NCI-H1930 (cell line): ENCODE measurements at regions not wholly inside any gene's neighbourhood (a gene's known extent, or its start where the extent isn't known, plus 50 kb on each side); places are given as distances from the start of the nearest gene placed in this dataset.
"Not testable (repeated sequence)": the region's sequence is repeated elsewhere in the genome, so short reads cannot be mapped to it uniquely, and the experiment has no call there.

Experiments used
- DNase-seq, 2 experiments: peaks; one replicate each; lab custom pipeline; 2025; lab: John Stamatoyannopoulos, UW

DNA sequence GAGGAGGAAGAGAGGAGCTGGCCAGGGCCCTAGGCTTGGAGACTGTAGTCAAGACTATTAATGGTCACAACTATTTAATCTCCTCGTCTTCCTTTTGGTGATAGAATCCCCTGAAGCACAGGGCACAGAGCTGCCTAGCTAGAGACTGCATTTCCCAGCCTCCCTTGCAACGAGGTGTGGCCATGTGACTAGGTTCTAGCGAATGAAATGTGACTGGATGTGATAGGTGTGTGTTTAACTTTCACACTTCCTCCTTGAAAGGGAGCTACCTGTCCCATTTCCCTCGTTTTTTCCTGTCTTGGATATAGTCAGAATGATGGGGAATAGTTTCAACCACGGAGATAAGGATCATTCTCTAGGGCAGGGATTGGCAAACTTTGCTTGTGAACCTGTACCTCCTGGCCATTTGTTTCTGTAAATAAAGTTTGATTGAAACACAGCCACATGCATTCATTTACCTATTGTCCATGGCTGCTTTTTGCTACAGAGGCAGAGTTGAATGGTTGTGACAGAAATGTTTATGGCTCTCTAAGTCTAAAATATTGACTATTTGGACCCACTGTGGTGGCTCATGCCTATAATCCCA lies 313.5 kb downstream of the MIAT start:
- no peak for DNase-seq

DNA sequence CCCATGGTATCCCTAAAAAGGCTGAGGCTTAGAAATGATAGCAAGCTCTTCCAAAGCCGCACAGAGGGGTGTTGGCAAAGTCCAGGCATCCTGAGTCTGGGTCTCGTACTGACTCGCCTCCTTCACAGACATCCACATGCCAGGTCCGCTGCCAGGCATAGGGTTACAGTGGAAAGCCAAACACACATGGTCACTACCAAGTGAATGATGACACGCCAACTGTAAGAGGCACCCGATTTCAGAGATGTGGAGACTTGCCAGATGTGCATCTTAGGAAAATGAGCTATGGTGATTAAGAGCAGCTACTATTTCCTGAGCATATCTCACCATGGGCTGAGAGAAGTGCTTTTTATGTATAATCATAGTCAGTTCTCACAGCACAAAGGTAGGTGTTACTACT lies 314.9 kb downstream of the MIAT start:
- no peak for DNase-seq

DNA sequence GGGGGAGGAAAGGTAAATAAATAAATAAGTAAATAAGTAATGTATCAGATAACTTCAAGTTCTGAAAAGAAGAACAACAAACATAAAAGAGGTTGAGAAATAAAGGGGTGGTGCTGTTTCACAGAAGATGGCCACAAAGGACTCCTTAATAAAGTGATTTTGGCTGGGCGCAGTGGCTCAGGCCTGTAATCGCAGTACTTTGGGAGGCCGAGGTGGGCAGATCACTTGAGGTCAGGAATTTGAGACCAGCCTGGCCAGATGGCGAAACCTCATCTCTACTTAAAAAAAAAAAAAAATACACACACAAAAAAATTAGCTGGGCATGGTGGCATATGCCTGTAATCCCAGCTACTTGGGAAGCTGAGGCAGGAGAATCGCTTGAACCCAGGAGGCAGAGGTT lies 315.5 kb downstream of the MIAT start:
- DNase-seq, result not testable (repeated sequence)

GRCh38 chr22:26974034-26974433 lies 316.6 kb downstream of the MIAT start:
- no peak for DNase-seq

- no peak for DNase-seq
Measured at GRCh38 chr22:26974914-26975803, 317.8 kb downstream of the MIAT start.

DNA sequence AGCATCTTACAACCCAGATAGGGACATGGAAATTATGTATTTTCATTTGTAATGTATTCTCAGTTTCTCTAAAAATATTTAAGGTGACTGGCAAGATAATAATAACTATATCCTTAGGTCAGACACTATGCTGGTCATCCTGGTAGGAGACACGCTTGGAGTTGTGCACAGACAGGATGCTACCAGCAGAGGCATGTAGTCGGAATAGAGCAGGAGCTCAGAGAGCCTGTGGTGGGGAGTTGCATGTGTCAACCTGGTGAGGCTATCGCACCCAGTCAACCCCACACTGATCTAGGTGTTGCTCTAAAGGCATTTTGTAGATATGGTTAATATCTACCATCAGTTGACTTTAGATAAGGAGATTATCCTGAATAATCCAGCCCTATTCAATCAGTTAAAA lies 318.5 kb downstream of the MIAT start:
- DNase-seq, result no peak

DNA sequence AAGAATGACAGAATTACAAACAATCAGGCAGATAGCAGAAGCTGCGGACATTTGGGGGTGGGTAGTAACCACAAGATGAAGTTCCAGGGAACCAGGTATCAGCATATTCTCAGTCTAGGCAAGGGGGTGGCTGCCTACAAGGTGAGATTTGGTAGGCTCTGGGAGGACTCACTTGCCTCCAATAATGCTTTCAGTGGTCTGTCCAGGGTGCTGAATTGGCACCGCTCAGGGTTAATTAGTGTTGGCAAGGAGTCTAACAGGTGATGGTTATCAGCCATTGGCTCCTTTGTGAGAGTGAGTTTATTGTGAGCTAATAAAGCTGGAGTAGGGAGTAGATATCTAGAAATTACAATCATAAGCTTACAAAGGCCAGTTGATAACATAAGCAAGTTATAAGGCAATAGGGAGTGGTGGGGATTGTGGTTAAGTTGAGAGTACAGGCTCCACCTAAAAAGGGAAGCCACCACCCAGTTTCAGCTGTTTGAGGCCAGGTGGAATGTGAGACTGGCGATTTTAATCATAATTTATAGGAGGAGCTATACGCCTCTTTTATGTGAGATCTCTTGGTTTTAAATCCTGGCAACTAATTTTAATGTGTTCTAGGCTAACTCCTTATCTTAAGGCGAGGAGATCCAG lies 320.5 kb downstream of the MIAT start:
- DNase-seq, result no peak

DNA sequence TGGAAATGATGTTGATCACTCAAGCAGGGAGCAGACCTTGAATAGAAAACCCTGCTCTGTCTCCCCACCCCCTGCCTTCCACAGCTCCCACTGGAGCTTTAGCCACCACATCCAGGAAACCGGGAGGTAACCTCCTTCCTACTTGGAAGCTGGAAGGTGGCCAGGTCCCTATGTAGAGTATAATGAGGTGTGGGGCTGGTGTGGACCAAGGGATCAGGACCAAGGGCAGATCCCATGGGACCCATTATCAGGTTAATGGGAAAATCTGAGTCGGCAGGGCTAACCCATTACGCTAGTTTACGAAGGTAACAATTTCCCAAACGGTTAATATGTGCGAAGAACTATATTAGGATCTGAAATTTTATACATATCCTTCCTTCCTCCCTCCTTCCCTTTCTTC lies 321.9 kb downstream of the MIAT start:
- no peak for DNase-seq

- DNase-seq, result no peak
Measured at GRCh38 chr22:26981111-26981510, 323.7 kb downstream of the MIAT start.

GRCh38 chr22:26981541-26981940 lies 324.2 kb downstream of the MIAT start:
- DNase-seq, result no peak

DNA sequence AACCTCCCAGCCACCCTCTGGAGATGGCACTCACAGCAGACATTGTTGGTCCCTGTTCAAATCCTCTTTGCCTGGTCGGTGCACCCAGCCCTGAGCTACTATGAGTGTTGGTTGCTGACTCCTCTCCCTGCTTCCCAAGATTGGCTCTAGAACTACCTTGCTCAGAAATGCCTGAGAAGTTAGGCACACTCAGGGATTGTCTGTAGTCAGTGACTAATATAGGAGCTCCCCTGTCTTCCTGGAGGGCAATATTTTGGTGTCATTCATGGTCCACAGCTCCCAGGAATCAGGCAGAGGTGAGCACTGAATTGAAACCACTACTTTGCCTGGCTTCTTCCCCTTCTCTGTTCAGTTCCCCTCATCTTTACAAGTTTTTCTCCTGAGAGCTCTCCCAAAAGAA lies 325.9 kb downstream of the MIAT start:
- no peak for DNase-seq

GRCh38 chr22:26985206-26985605 lies 327.8 kb downstream of the MIAT start:
- DNase-seq, result no peak

- no peak for DNase-seq
Measured at GRCh38 chr22:26985931-26986782, 328.8 kb downstream of the MIAT start.

DNA sequence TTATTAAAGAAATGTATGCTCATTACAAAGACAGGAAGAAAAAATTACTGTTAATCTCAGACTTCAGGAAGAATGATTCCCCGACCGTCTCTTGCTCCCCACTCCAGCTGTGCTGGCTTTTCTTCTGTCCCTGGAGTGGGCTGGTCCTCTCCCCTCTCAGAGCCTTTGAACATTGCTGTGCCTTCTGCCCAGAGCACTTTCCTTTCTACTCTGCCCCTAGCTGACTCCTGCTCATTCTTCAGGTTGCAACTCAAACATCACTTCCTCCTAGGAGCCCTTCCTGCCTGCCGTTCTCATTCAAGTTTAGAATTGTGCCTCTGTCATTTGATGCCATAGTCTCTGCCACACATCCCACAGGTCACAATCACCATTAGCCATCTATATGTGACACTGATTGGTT lies 329.5 kb downstream of the MIAT start:
- no peak for DNase-seq

GRCh38 chr22:26990503-26991189 lies 333.3 kb downstream of the MIAT start:
- no peak for DNase-seq

DNA sequence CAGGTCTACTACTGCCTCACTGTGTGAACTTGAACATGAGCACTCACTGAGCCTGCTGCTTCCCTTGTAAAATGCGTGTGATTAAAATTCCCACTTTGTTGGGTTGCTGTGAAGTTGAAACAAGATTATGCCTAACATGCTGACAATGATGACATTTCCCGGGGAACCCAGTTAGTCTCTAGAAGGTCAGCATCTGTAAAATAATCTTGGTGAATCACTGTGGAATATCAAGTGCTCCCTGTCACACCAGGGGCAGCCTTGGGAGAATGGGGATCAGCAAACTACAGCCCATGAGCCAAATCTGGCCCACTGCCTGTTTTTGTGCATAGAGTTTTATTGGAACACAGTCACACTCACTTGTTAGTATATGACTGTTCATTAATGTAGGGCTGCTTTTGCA lies 335.2 kb downstream of the MIAT start:
- no peak for DNase-seq

DNA sequence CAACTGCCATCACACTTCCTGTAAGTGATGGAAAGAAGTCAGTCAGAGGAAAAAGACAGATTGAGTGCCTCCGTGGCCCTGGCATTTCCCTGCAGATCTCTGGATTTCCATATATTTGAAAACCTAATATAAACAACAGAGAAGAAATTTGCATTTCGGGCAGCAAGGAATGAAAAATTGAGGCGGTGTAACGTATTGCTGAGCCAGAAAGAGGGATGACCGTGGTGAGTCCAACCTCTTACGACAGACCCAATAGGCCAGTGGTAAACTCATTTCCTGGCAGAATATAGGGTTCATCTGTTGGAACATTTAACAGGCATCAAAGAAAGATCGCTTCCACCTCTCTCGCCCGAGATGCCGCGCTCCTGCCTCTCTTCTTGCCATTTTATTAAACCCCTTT lies 336.5 kb downstream of the MIAT start:
- no peak for DNase-seq

DNA sequence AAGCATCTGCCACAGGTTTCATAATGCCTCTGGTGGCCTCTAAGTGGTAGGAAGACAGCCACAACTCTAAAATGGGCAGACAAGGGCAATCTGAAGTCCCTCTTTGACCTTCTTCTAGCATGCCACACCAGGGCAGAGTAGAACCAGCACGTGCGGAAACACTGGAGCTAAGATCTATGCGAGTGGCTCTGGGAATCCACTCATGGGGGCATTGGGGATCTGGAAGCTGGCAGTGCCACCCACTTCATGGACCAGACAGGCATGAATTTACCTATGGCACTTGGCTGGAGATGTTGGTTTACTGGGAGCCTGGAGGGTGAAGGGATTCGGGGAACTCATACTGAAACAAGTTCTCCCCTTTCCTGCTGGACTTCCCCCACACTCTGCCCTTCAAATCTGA lies 337.4 kb downstream of the MIAT start:
- no peak for DNase-seq

DNA sequence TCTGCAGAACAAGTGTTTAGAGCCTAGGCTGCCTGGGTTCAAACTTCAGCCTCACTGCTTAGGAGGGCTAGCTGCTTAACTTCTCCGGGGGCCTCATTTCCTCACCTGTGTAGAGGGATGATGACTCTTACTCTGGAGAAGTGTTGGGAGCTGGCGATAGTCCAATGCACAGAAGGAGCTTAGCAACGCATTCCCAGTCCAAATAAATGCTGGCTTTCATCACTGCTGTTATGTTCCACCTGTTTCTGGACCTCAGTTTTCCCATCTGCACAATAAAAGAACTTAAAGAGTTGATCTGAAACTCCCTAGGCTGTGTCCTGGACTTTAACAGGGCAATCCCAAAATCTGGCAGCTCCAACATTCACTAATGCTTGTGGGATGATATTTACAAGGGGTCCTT lies 337.8 kb downstream of the MIAT start:
- DNase-seq, result no peak

DNA sequence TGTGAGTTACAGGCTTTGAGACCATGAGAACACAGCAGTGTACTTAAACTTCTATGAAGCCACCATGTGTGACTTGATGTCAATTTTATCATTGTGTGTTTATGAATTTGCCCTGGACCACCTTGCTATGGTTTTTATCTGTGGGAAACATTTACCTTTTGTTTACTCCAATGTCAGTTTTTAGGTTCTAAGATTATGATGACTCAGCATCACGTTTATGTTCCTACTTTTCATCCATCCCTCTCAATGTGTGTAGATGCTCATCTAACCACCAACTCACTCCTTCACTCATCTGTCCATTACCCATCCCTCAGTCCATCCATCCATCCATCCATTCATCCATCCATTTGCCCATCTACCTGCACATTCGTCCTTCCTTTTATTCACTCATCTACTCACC lies 338.8 kb downstream of the MIAT start:
- no peak for DNase-seq

- no peak for DNase-seq
Measured at GRCh38 chr22:26998129-26998528, 340.7 kb downstream of the MIAT start.

GRCh38 chr22:26998716-26999115 lies 341.3 kb downstream of the MIAT start:
- no peak for DNase-seq
